ENCODE measurements at regions not wholly inside any gene's neighbourhood (a gene's known extent, or its start where the extent isn't known, plus 50 kb on each side); places are given as distances from the start of the nearest gene placed in this dataset.

- DNase-seq: no peak
Measured at GRCh38 chr14:53501361-53502211, 348.5 kb upstream of the DDHD1 start.

GRCh38 chr14:53500191-53500590 lies 347.1 kb upstream of the DDHD1 start:
- no peak for DNase-seq

- no peak for DNase-seq
Measured at GRCh38 chr14:53496668-53497067, 343.5 kb upstream of the DDHD1 start.

GRCh38 chr14:53495846-53496343 lies 342.8 kb upstream of the DDHD1 start:
- DNase-seq: no peak

- no peak for DNase-seq
Measured at GRCh38 chr14:53494587-53494986, 341.5 kb upstream of the DDHD1 start.

GRCh38 chr14:53493860-53494259 lies 340.7 kb upstream of the DDHD1 start:
- DNase-seq: no peak

- DNase-seq: no peak
Measured at GRCh38 chr14:53493320-53493719, 340.2 kb upstream of the DDHD1 start.

- DNase-seq: no peak
Measured at GRCh38 chr14:53491884-53492277, 338.8 kb upstream of the DDHD1 start.

- no peak for DNase-seq
Measured at GRCh38 chr14:53491256-53491883, 338.2 kb upstream of the DDHD1 start.

- no peak for DNase-seq
Measured at GRCh38 chr14:53478174-53478573, 325.1 kb upstream of the DDHD1 start.

- DNase-seq: no peak
Measured at GRCh38 chr14:53473480-53473879, 320.4 kb upstream of the DDHD1 start.

GRCh38 chr14:53472306-53472705 lies 319.2 kb upstream of the DDHD1 start:
- DNase-seq: no peak

GRCh38 chr14:53470351-53471043 lies 317.4 kb upstream of the DDHD1 start:
- DNase-seq: no peak

- no peak for DNase-seq
Measured at GRCh38 chr14:53468876-53469275, 315.8 kb upstream of the DDHD1 start.

GRCh38 chr14:53464376-53464775 lies 311.3 kb upstream of the DDHD1 start:
- no peak for DNase-seq

GRCh38 chr14:53462931-53463778 lies 310.0 kb upstream of the DDHD1 start:
- DNase-seq: no peak

- no peak for DNase-seq
Measured at GRCh38 chr14:53461858-53462257, 308.7 kb upstream of the DDHD1 start.

- no peak for DNase-seq
Measured at GRCh38 chr14:53460544-53460943, 307.4 kb upstream of the DDHD1 start.

- no peak for DNase-seq
Measured at GRCh38 chr14:53458368-53458814, 305.3 kb upstream of the DDHD1 start.

- no peak for DNase-seq
Measured at GRCh38 chr14:53456931-53457330, 303.8 kb upstream of the DDHD1 start.

- DNase-seq: no peak
Measured at GRCh38 chr14:53452005-53452673, 299.0 kb upstream of the DDHD1 start.

- DNase-seq: peak; percentile 5 to 11
Measured at GRCh38 chr14:53450871-53451270, 297.7 kb upstream of the DDHD1 start.
